ENCODE measurements at regions not wholly inside any gene's neighbourhood (a gene's known extent, or its start where the extent isn't known, plus 50 kb on each side); places are given as distances from the start of the nearest gene placed in this dataset.

GRCh38 chr9:1404940-1405339 is 354.8 kb downstream of the DMRT2 start:
- DNase-seq (ENCODE audit: low read depth, low spot score): no peak
- H3K4me3 ChIP-seq (ENCODE audit: insufficient read length, low read depth): no peak overlapping the region
- no peaks in the 10 kb centered on the region for H3K27me3 ChIP-seq (ENCODE audit: insufficient read depth, insufficient read length)

GRCh38 chr9:1411826-1412225 is 361.7 kb downstream of the DMRT2 start:
- Histone ChIP-seq H3K9me3 (ENCODE audit: insufficient read depth, low read length) (no peaks in the 10 kb centered on the region), H3K9ac (ENCODE audit: insufficient read length, low read depth) (no peak overlapping the region)

More at GRCh38 chr9:1404940-1405339, 354.8 kb downstream of the DMRT2 start:
- Histone ChIP-seq H3K9ac (ENCODE audit: insufficient read length, low read depth) (no peak overlapping the region), H3K36me3 (ENCODE audit: insufficient read depth, insufficient read length, low read length) (no peaks in the 10 kb centered on the region), H3K9me3 (ENCODE audit: insufficient read depth, low read length) (no peaks in the 10 kb centered on the region), H3K4me1 (ENCODE audit: insufficient read depth, insufficient read length) (no peaks in the 10 kb centered on the region)
- no peak for TF ChIP-seq SUZ12 (IDR thresholded peaks at IDR 0.05; ENCODE audit: extremely low read depth, insufficient read depth, insufficient read length)
- TF ChIP-seq YY1 (IDR thresholded peaks at IDR 0.05; ENCODE audit: insufficient read depth, insufficient read length): no peak
- TF ChIP-seq ZNF274 (IDR thresholded peaks at IDR 0.05; ENCODE audit: low read depth, low read length): no peak

GRCh38 chr9:1414711-1415131 is 364.6 kb downstream of the DMRT2 start:
- TF ChIP-seq ZNF274 (IDR thresholded peaks at IDR 0.05; ENCODE audit: low read depth, low read length) (no peak), SUZ12 (IDR thresholded peaks at IDR 0.05; ENCODE audit: extremely low read depth, insufficient read depth, insufficient read length) (no peak), YY1 (IDR thresholded peaks at IDR 0.05; ENCODE audit: insufficient read depth, insufficient read length) (no peak)
- no peaks in the 10 kb centered on the region for H3K27me3 ChIP-seq (ENCODE audit: insufficient read depth, insufficient read length)
- H3K9ac ChIP-seq (ENCODE audit: insufficient read length, low read depth): no peak overlapping the region
- no peaks in the 10 kb centered on the region for H3K36me3 ChIP-seq (ENCODE audit: insufficient read depth, insufficient read length, low read length)
- H3K4me3 ChIP-seq (ENCODE audit: insufficient read length, low read depth): no peak overlapping the region
- H3K9me3 ChIP-seq (ENCODE audit: insufficient read depth, low read length): no peaks in the 10 kb centered on the region
- DNase-seq (ENCODE audit: low read depth, low spot score): no peak
- no peaks in the 10 kb centered on the region for H3K4me1 ChIP-seq (ENCODE audit: insufficient read depth, insufficient read length)

More at GRCh38 chr9:1411826-1412225, 361.7 kb downstream of the DMRT2 start:
- no peak for DNase-seq (ENCODE audit: low read depth, low spot score)
- H3K4me1 ChIP-seq (ENCODE audit: insufficient read depth, insufficient read length): no peaks in the 10 kb centered on the region
- no peak overlapping the region for H3K4me3 ChIP-seq (ENCODE audit: insufficient read length, low read depth)
- H3K27me3 ChIP-seq (ENCODE audit: insufficient read depth, insufficient read length): no peaks in the 10 kb centered on the region
- no peaks in the 10 kb centered on the region for H3K36me3 ChIP-seq (ENCODE audit: insufficient read depth, insufficient read length, low read length)
- TF ChIP-seq SUZ12 (IDR thresholded peaks at IDR 0.05; ENCODE audit: extremely low read depth, insufficient read depth, insufficient read length): no peak
- no peak for TF ChIP-seq ZNF274 (IDR thresholded peaks at IDR 0.05; ENCODE audit: low read depth, low read length)
- TF ChIP-seq YY1 (IDR thresholded peaks at IDR 0.05; ENCODE audit: insufficient read depth, insufficient read length): no peak

GRCh38 chr9:1415146-1415545 is 365.0 kb downstream of the DMRT2 start:
- no peaks in the 10 kb centered on the region for H3K9me3 ChIP-seq (ENCODE audit: insufficient read depth, low read length)
- no peaks in the 10 kb centered on the region for H3K36me3 ChIP-seq (ENCODE audit: insufficient read depth, insufficient read length, low read length)
- no peak overlapping the region for H3K4me3 ChIP-seq (ENCODE audit: insufficient read length, low read depth)
- no peaks in the 10 kb centered on the region for H3K27me3 ChIP-seq (ENCODE audit: insufficient read depth, insufficient read length)
- TF ChIP-seq SUZ12 (IDR thresholded peaks at IDR 0.05; ENCODE audit: extremely low read depth, insufficient read depth, insufficient read length): no peak
- TF ChIP-seq ZNF274 (IDR thresholded peaks at IDR 0.05; ENCODE audit: low read depth, low read length): no peak
- TF ChIP-seq YY1 (IDR thresholded peaks at IDR 0.05; ENCODE audit: insufficient read depth, insufficient read length): no peak
- H3K9ac ChIP-seq (ENCODE audit: insufficient read length, low read depth): no peak overlapping the region
- DNase-seq (ENCODE audit: low read depth, low spot score): no peak
- H3K4me1 ChIP-seq (ENCODE audit: insufficient read depth, insufficient read length): no peaks in the 10 kb centered on the region

- Histone ChIP-seq H3K9ac (ENCODE audit: insufficient read length, low read depth) (no peak overlapping the region), H3K4me1 (ENCODE audit: insufficient read depth, insufficient read length) (no peaks in the 10 kb centered on the region), H3K9me3 (ENCODE audit: insufficient read depth, low read length) (no peaks in the 10 kb centered on the region), H3K36me3 (ENCODE audit: insufficient read depth, insufficient read length, low read length) (no peaks in the 10 kb centered on the region), H3K27me3 (ENCODE audit: insufficient read depth, insufficient read length) (no peaks in the 10 kb centered on the region), H3K4me3 (ENCODE audit: insufficient read length, low read depth) (no peak overlapping the region)
- TF ChIP-seq YY1 (IDR thresholded peaks at IDR 0.05; ENCODE audit: insufficient read depth, insufficient read length): no peak
- TF ChIP-seq SUZ12 (IDR thresholded peaks at IDR 0.05; ENCODE audit: extremely low read depth, insufficient read depth, insufficient read length): no peak
- no peak for TF ChIP-seq ZNF274 (IDR thresholded peaks at IDR 0.05; ENCODE audit: low read depth, low read length)
- no peak for DNase-seq (ENCODE audit: low read depth, low spot score)
Observed at GRCh38 chr9:1416261-1416660, 366.1 kb downstream of the DMRT2 start.

- H3K9me3 ChIP-seq (ENCODE audit: insufficient read depth, low read length): peaks cover 10% of the 10 kb centered on the region; the same call in 1 of the 2 replicates
- no peak for TF ChIP-seq YY1 (IDR thresholded peaks at IDR 0.05; ENCODE audit: insufficient read depth, insufficient read length)
- TF ChIP-seq ZNF274 (IDR thresholded peaks at IDR 0.05; ENCODE audit: low read depth, low read length): no peak
- TF ChIP-seq SUZ12 (IDR thresholded peaks at IDR 0.05; ENCODE audit: extremely low read depth, insufficient read depth, insufficient read length): no peak
Observed at GRCh38 chr9:1421436-1421835, 371.3 kb downstream of the DMRT2 start.

GRCh38 chr9:1427875-1428274 is 377.7 kb downstream of the DMRT2 start:
- no peak overlapping the region for H3K4me3 ChIP-seq (ENCODE audit: insufficient read length, low read depth)
- no peaks in the 10 kb centered on the region for H3K36me3 ChIP-seq (ENCODE audit: insufficient read depth, insufficient read length, low read length)
- peaks cover 10% of the 10 kb centered on the region; the same call in 1 of the 2 replicates for H3K9me3 ChIP-seq (ENCODE audit: insufficient read depth, low read length)
- no peaks in the 10 kb centered on the region for H3K4me1 ChIP-seq (ENCODE audit: insufficient read depth, insufficient read length)
- TF ChIP-seq SUZ12 (IDR thresholded peaks at IDR 0.05; ENCODE audit: extremely low read depth, insufficient read depth, insufficient read length) (no peak), ZNF274 (IDR thresholded peaks at IDR 0.05; ENCODE audit: low read depth, low read length) (no peak), YY1 (IDR thresholded peaks at IDR 0.05; ENCODE audit: insufficient read depth, insufficient read length) (no peak)
- DNase-seq (ENCODE audit: low read depth, low spot score): no peak
- no peak overlapping the region for H3K9ac ChIP-seq (ENCODE audit: insufficient read length, low read depth)
- no peaks in the 10 kb centered on the region for H3K27me3 ChIP-seq (ENCODE audit: insufficient read depth, insufficient read length)

More at GRCh38 chr9:1421436-1421835, 371.3 kb downstream of the DMRT2 start:
- Histone ChIP-seq H3K4me3 (ENCODE audit: insufficient read length, low read depth) (no peak overlapping the region), H3K36me3 (ENCODE audit: insufficient read depth, insufficient read length, low read length) (no peaks in the 10 kb centered on the region), H3K9ac (ENCODE audit: insufficient read length, low read depth) (no peak overlapping the region), H3K4me1 (ENCODE audit: insufficient read depth, insufficient read length) (no peaks in the 10 kb centered on the region), H3K27me3 (ENCODE audit: insufficient read depth, insufficient read length) (no peaks in the 10 kb centered on the region)
- no peak for DNase-seq (ENCODE audit: low read depth, low spot score)

Measured in NT2/D1 (cell line).